Activated CD4-positive, CD25-positive, alpha-beta regulatory T cell treated with anti-CD3 and anti-CD28 coated beads, Interleukin-2, amount 50 U/mL, for 24 hours (primary cell): ENCODE measurements at regions not wholly inside any gene's neighbourhood (a gene's known extent, or its start where the extent isn't known, plus 50 kb on each side); places are given as distances from the start of the nearest gene placed in this dataset.
A peak's percentile ranks its signal among the peaks of the same experiment; 100 is the strongest.
"Not testable (repeated sequence)": the region's sequence is repeated elsewhere in the genome, so short reads cannot be mapped to it uniquely, and the experiment has no call there.

ENCODE experiments used
- ATAC-seq, 2 donors: fragments of 150-1000 bp; cut with Tn5 transposase; one replicate each; pipeline ENCODE4 v1.10.0; 2021; ENCODE audit warnings: mild to moderate bottlenecking in 1 of 2, moderate library complexity in 1 of 2

DNA sequence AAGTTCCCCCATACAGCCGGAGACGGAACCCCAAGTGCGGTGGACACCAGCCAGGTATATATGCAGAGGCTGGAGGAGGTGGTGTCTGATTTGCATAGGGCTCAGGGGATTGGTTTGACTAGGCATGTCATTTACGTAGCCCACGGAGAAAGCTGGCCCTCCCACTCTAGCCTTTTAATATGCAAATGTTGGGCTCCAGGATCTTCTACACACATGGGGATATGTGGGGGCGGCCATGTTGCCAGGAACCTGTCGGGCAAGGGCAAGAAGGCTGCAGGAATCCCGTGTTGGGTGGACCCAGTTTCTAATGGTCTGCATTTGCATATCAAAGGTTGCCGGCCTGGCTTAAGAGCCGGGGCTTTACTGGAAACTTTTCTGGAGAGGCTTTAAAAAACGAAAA is 57.4 kb downstream of the FTHL17 start:
- not testable (repeated sequence) for ATAC-seq

GRCh38 chrX:31012509-31013025 is 59.3 kb downstream of the FTHL17 start:
- ATAC-seq = no peak

DNA sequence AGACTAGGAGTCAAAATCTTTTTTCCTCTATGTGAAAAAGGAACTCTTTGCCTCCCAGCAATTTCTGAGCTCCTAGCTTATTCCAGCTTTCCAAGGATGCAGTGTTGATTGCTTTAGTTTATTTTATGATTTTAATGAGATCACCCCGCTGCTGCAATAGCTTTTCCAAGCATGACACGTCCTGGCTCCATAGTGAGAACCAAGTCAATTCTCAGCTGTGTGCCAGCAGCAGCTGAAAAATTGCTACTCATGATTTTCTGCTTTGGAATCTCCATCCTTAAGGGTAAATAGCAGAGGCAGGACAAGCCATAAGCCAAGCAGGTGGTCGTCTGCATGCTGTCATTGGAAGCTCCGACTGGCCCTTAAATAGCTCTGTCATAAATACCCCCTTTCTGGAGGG is 64.5 kb downstream of the FTHL17 start:
- ATAC-seq = no peak

DNA sequence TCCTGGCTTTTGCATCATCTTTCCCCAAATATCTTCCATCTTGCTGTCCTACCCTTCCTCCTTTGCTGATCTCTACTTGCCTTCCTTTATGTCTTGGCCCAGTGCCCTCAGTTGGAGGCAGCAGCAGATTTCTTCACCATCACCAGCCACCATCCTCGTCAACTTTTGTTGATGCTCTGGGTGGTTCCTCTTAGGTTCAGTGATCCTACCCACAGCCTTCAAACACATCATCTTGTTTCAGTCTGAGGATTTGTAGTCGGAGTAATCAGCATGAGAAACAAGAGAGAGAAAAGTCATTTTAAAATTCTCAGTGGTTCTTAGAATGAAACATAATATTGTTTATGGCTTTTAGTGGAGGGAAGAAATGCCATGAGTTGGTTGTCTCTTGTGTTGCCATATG is 65.8 kb downstream of the FTHL17 start:
- ATAC-seq = no peak

- no peak for ATAC-seq
Observed at GRCh38 chrX:30997411-30997810, 74.4 kb downstream of the FTHL17 start.

DNA sequence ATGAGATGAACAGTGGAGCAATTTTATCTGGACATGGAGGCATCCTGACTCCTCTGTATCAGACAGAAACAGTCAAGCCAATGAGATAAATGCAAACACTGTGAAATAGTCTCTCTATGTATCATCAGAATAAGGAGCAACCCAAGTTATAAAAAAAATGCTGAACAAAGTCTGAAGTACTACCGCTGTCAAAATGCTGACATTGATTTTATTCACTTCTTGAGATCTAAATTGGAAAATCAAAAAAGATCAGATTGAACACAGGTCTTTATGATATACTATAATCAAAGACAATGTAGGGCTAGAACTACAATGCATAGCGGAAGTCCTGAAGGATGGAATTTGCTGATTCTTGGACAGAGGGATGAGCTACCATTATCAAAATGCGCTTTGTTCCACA is 76.1 kb downstream of the FTHL17 start:
- no peak for ATAC-seq

- ATAC-seq = no peak
Observed at GRCh38 chrX:30995060-30995700, 76.7 kb downstream of the FTHL17 start.

DNA sequence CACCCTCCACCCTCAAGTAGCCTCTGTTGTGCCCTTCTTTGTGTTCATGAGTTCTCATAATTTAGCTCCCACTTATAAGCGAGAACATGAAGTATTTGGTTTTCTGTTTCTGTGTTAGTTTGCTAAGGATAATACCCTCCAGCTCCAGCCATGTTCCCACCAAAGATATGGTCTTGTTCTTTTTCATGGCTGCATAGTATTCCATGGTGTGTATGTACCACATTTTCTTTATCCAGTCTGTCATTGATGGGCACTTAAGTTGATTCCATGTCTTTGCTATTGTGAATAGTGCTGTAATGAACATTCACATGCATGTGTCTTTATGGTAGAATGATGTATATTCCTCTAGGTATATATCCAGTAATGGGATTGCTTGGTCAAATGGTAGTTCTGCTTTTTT is 77.8 kb downstream of the FTHL17 start:
- ATAC-seq = not testable (repeated sequence)

- ATAC-seq = no peak
Observed at GRCh38 chrX:30992381-30992904, 79.4 kb downstream of the FTHL17 start.

DNA sequence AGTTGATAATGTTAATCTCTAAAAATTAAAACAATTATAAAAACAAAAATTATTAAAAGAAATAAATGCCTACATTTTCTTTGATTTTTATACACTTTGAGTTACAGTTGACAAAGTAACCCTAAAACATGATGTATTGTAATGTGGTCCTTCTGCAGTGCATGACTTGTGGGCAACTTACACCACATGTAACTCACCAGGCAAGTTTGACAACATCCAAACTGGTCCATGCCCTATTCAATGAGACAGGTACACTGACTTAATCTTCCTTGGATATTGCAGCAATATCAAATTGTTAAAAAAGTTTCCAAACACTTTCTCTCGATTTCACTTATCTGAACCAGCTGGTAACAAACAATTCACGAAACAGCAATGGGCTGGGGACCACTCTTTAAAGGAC is 81.5 kb downstream of the FTHL17 start:
- no peak for ATAC-seq

DNA sequence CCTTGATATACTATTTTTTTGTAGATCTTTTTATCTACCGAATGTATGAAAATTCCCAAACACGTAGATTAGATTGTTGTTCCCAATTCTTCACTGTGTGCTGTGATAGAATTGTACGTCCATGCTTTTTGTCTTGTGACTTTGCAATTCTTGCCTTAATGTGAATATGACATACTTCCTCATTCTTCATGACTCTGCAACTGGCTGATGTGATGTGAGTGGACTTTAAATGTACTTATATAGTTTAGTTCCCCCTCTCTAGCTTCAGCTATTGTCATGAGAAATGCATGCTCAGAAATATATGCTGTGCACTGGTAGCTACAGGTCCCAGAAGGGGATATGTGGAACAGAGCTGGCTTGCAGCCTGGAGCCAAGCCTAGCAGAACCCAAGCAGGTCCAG is 89.4 kb downstream of the FTHL17 start:
- ATAC-seq = no peak

DNA sequence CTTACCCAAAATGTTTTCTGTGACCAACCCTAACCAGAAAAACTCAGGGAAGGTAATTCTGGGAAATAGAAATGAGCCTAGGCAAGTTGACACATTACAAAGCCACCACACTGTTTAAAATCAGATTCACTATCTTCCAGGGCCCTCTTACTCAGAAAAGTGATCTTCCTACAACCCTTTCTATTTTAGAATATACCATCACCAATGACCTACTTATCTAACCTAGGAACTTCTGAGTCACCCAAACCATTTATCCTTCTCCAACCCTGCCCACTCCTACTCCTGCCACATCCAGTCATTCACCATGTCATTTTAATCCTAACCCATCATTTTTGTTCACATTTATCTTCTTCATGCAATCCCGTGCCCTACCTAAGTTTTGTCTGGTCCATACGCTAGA is 89.9 kb downstream of the FTHL17 start:
- no peak for ATAC-seq

- no peak for ATAC-seq
Observed at GRCh38 chrX:30979271-30979670, 90.2 kb upstream of the TAB3 start.

GRCh38 chrX:30975467-30975866 is 86.4 kb upstream of the TAB3 start:
- no peak for ATAC-seq

GRCh38 chrX:30973784-30974427 is 84.9 kb upstream of the TAB3 start:
- ATAC-seq = no peak

- peak; percentile 53 to 55 for ATAC-seq
Observed at GRCh38 chrX:30971774-30972603, 82.9 kb upstream of the TAB3 start.

DNA sequence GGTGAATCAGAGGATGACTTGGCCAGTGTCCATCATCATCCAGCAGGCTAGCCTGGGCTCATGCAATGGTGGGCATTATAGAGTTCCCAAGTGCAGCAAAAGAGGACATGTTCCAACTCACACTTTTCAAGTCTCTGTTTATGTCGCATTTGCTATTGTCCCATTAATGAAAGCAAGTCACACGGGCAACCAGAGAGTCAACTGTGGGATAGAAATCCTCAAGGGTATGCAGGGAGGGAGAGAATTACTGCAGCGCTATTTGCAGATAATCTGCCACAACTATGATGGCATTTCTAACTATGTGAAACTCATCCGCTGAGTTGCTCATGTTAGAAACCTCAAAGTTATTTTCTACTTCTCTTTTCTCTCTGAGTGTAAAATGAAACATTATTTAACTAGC is 78.5 kb upstream of the TAB3 start:
- no peak for ATAC-seq

DNA sequence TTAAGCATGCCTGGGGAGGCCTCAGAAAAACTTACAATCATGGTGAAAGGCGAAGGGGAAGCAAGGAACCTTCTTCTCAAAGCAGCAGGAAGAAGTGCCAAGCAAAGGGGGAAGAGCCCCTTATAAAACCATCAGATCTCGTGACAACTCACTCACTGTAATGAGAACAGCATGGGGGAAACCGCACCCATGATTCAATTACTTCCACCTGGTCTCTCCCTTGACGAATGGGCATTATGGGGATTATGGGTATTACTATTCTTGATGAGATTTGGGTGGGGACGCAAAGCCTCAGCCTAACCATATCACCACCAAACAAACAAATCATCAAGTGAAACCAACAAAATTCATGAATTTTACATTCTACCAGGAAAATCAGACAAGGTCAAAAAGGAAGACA is 76.7 kb upstream of the TAB3 start:
- ATAC-seq = no peak

DNA sequence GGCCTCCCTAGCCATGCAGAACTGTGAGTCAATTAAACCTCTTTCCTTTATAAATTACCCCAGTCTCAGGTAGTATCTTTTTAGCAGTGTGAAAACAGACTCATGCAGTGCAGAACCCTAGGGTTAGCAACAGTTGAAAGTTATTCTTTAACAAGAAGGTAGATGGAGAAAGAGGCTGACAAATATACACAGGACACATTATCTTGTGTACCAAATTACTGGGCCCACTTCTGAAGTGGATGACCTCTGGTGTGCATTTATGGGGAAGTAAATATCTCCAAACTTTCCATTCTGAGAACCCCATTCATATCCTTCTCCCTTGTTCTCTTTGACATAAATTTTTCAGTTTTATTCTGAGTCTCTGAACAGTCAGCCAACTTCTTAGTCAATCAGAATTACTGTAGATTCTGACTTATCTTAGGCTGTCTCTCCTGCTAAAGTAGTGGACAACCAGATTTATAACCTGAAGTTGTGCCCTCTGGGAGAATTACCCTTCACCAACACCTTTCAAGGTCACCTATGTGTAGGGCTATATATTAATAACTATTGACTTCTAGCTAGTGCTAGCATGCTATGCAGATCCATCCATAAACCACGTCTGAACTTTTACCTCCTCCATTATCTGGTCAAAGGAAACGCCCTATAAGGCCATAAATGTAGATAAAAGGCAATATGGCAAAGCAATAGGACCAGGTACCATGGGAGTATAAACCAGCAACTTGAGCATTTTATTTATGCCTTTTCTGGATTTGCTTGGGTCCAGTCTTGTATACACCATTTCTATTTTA is 72.5 kb upstream of the TAB3 start:
- no peak for ATAC-seq

GRCh38 chrX:30957753-30958152 is 68.7 kb upstream of the TAB3 start:
- ATAC-seq = no peak

DNA sequence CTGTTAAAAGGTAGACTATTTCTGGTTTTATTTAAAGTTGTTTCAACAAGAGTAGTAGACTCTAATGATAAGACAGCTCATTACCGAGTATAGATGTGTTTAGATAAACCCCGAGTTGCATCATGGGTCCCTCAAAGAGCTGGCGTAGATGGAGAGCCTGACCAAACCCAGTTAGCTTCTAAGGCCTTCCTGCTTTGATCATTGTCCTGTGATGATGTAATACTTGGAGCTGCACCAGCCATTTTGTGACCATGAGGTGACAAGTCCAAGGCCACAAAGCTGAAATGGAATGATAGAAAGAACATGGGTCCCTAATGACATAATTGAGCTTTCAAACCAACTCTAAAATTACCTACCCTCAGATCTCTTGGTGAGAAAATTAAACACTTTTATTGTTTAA is 66.6 kb upstream of the TAB3 start:
- ATAC-seq = no peak

- ATAC-seq = no peak
Observed at GRCh38 chrX:30951003-30951402, 61.9 kb upstream of the TAB3 start.

GRCh38 chrX:30950391-30950790 is 61.3 kb upstream of the TAB3 start:
- ATAC-seq = no peak
